BJ (cell line): ENCODE measurements at regions not wholly inside any gene's neighbourhood (a gene's known extent, or its start where the extent isn't known, plus 50 kb on each side); places are given as distances from the start of the nearest gene placed in this dataset.

ENCODE experiments used
- CTCF ChIA-PET: fragments of 350-600 bp; formaldehyde crosslinking; extraction: SDS; loops from one replicate; lab custom pipeline; 2021; ENCODE audit warnings: antibody characterized with exemption, inconsistent platforms; lab: Yijun Ruan, JAX
- POLR2A ChIA-PET: fragments of 300-600 bp; sonication (Branson Sonifier 250); formaldehyde crosslinking; extraction: SDS; loops from one replicate; lab custom pipeline; 2021; ENCODE audit warnings: antibody characterized with exemption; lab: Charles Lee
- DNase-seq: peaks from one replicate; pipeline ENCODE4 v3.0.0-alpha.2; 2011; ENCODE audit warnings: low read depth
- H3K27me3 ChIP-seq: 2 replicates; pipeline ENCODE4 v1.6.0; 2011; ENCODE audit warnings: low read length; ENCODE audit not compliant: control insufficient read depth, insufficient read depth
- H3K36me3 ChIP-seq: 2 replicates; pipeline ENCODE4 v1.5.1; 2011; ENCODE audit warnings: low read length; ENCODE audit not compliant: control insufficient read depth, insufficient read depth
- H3K4me3 ChIP-seq: 2 replicates; pipeline ENCODE4 v1.5.1; 2011; ENCODE audit warnings: low read depth, mild to moderate bottlenecking, control low read depth, low read length
- CTCF ChIP-seq: IDR thresholded peaks from 2 replicates; pipeline ENCODE4 v1.5.1; 2011; ENCODE audit warnings: low read depth, mild to moderate bottlenecking, control low read depth, inconsistent platforms, low read length, moderate library complexity; ENCODE audit not compliant: insufficient read depth

GRCh38 chr14:30297876-30298795 is 260.8 kb upstream of the G2E3 start:
- Histone ChIP-seq H3K4me3 (no peak overlapping the region), H3K27me3 (peaks cover 2% of the 10 kb centered on the region), H3K36me3 (no peaks in the 10 kb centered on the region)
- POLR2A ChIA-PET, result no interaction called here
- DNase-seq, result no peak
- no peak for TF ChIP-seq CTCF
- CTCF ChIA-PET, result interaction anchor here (1.4 to 1.5 kb wide), 2 partner anchors 14 to 27 kb away, joined by 3 to 4 read pairs; no protein-coding TSS in a partner anchor

GRCh38 chr14:30299915-30300314 is 259.0 kb upstream of the G2E3 start:
- ChIA-PET CTCF (no interaction called here), POLR2A (no interaction called here)
- Histone ChIP-seq H3K36me3 (no peaks in the 10 kb centered on the region), H3K4me3 (no peak overlapping the region), H3K27me3 (peaks cover 2% of the 10 kb centered on the region)
- no peak for DNase-seq
- no peak for TF ChIP-seq CTCF

- POLR2A ChIA-PET, result no interaction called here
Measured at GRCh38 chr14:30303350-30303749, 255.6 kb upstream of the G2E3 start.

GRCh38 chr14:30305346-30305745 is 253.6 kb upstream of the G2E3 start:
- DNase-seq, result no peak
- Histone ChIP-seq H3K36me3 (no peaks in the 10 kb centered on the region), H3K4me3 (no peak overlapping the region), H3K27me3 (peaks cover 4% of the 10 kb centered on the region)
- ChIA-PET POLR2A (no interaction called here), CTCF (interaction anchor here (1.0 to 2.5 kb wide), 3 partner anchors 12 to 22 kb away, joined by 3 to 8 read pairs (median 3); no protein-coding TSS in a partner anchor)
- TF ChIP-seq CTCF, result no peak

More at GRCh38 chr14:30303350-30303749, 255.6 kb upstream of the G2E3 start:
- TF ChIP-seq CTCF, result no peak
- Histone ChIP-seq H3K4me3 (no peak overlapping the region), H3K27me3 (peaks cover 2% of the 10 kb centered on the region), H3K36me3 (no peaks in the 10 kb centered on the region)
- DNase-seq, result no peak
- CTCF ChIA-PET, result interaction anchor here (1.1 kb wide), 2 partner anchors 7 to 11 kb away, joined by 3 read pairs; no protein-coding TSS in a partner anchor

GRCh38 chr14:30309405-30309804 is 249.6 kb upstream of the G2E3 start:
- Histone ChIP-seq H3K27me3 (0 out of 2 replicates have a peak, but pooled peaks cover 1% of the 10 kb centered on the region), H3K4me3 (no peak overlapping the region), H3K36me3 (no peaks in the 10 kb centered on the region)
- TF ChIP-seq CTCF, result no peak
- ChIA-PET CTCF (no interaction called here), POLR2A (no interaction called here)
- DNase-seq, result no peak
